CD14-positive monocyte (primary cell): ENCODE measurements at regions not wholly inside any gene's neighbourhood (a gene's known extent, or its start where the extent isn't known, plus 50 kb on each side); places are given as distances from the start of the nearest gene placed in this dataset.

ENCODE experiments used
- DNase-seq, 3 donors: peaks; one replicate each; pipeline ENCODE4 v3.0.0-alpha.2; 2011 to 2022
- H2AFZ ChIP-seq: 2 replicates; pipeline ENCODE4 v1.6.0; 2012; ENCODE audit warnings: mild to moderate bottlenecking, low read depth, low read length, inconsistent platforms; ENCODE audit not compliant: insufficient read depth, poor library complexity, severe bottlenecking
- H3K27ac ChIP-seq, 2 donors: 1 replicate in 1 of 2; 2 replicates in 1 of 2; pipeline ENCODE4 v1.5.1; 2012 to 2013; ENCODE audit warnings: low read length in 2 of 2, control low read depth in 1 of 2, inconsistent platforms in 1 of 2, low read depth in 1 of 2, mild to moderate bottlenecking in 1 of 2
- H3K27me3 ChIP-seq, 2 donors: one replicate each; pipeline versions ENCODE4 v1.6.0 to v1.6.1; 2011 to 2013; ENCODE audit warnings: low read length in 2 of 2; ENCODE audit not compliant: control insufficient read depth in 2 of 2, insufficient read depth in 2 of 2
- H3K36me3 ChIP-seq, 2 donors: replicated peaks in 1 of 2; 1 replicate in 1 of 2; 2 replicates in 1 of 2; pipeline versions ENCODE4 v1.5.1 to v1.6.1; 2012 to 2013; ENCODE audit warnings: low read length in 2 of 2, control low read depth in 1 of 2, inconsistent platforms in 1 of 2, mild to moderate bottlenecking in 1 of 2; ENCODE audit not compliant: insufficient read depth in 2 of 2, control insufficient read depth in 1 of 2
- H3K4me1 ChIP-seq, 2 donors: 1 replicate in 1 of 2; 2 replicates in 1 of 2; pipeline versions ENCODE4 v1.5.1 to v1.6.1; 2012 to 2013; ENCODE audit warnings: low read length in 2 of 2, control low read depth in 1 of 2, inconsistent platforms in 1 of 2, mild to moderate bottlenecking in 1 of 2, moderate library complexity in 1 of 2; ENCODE audit not compliant: insufficient read depth in 2 of 2, control insufficient read depth in 1 of 2
- H3K4me2 ChIP-seq: replicated peaks from 2 replicates; pipeline ENCODE3; 2012; ENCODE audit warnings: low read length, moderate library complexity, mild to moderate bottlenecking; ENCODE audit not compliant: poor library complexity, severe bottlenecking; ENCODE audit errors: extremely low read depth
- H3K4me3 ChIP-seq, 3 experiments: fragments of 200-600 bp in 1 of 3; sonication (generic) in 1 of 3; replicated peaks in 1 of 3; 1 replicate in 2 of 3; 2 replicates in 1 of 3; pipeline ENCODE4 v1.5.1; 2011 to 2013; ENCODE audit warnings: low read length in 3 of 3, mild to moderate bottlenecking in 3 of 3, control low read depth in 2 of 3, low read depth in 2 of 3, inconsistent platforms in 1 of 3, moderate library complexity in 1 of 3
- H3K79me2 ChIP-seq: 2 replicates; pipeline ENCODE4 v1.6.0; 2012; ENCODE audit warnings: mild to moderate bottlenecking, control low read depth, inconsistent platforms, low read length, moderate library complexity; ENCODE audit not compliant: insufficient read depth
- H3K9ac ChIP-seq: 2 replicates; pipeline ENCODE4 v1.6.0; 2017; ENCODE audit warnings: low read length, mild to moderate bottlenecking; ENCODE audit not compliant: insufficient read depth, poor library complexity, severe bottlenecking
- H3K9me3 ChIP-seq, 2 donors: replicated peaks in 1 of 2; 1 replicate in 1 of 2; 2 replicates in 1 of 2; pipeline versions ENCODE4 v1.5.1 to v1.6.1; 2012 to 2013; ENCODE audit warnings: low read length in 2 of 2, control low read depth in 1 of 2; ENCODE audit not compliant: control insufficient read depth in 1 of 2, insufficient read depth in 1 of 2
- H4K20me1 ChIP-seq: 2 replicates; pipeline ENCODE4 v1.6.0; 2012; ENCODE audit warnings: mild to moderate bottlenecking, low read length, control low read depth, moderate library complexity; ENCODE audit not compliant: insufficient read depth
- H3K27ac Mint-ChIP-seq, 7 donors: one replicate each; pipeline ENCODE4 v1.8.0; 2020; ENCODE audit warnings: mild to moderate bottlenecking in 7 of 7, mixed read lengths in 7 of 7, moderate library complexity in 6 of 7, inconsistent platforms in 2 of 7
- H3K27me3 Mint-ChIP-seq, 3 donors: one replicate each; pipeline ENCODE4 v1.8.0; 2021 to 2022; ENCODE audit warnings: low read depth in 3 of 3, mild to moderate bottlenecking in 3 of 3, mixed read lengths in 3 of 3, moderate library complexity in 3 of 3, inconsistent platforms in 1 of 3
- H3K36me3 Mint-ChIP-seq, 2 donors: one replicate each; pipeline ENCODE4 v1.8.0; 2020; ENCODE audit warnings: mixed read lengths in 2 of 2, inconsistent platforms in 1 of 2, mild to moderate bottlenecking in 1 of 2
- H3K4me1 Mint-ChIP-seq: one replicate; pipeline ENCODE4 v1.8.0; 2020; ENCODE audit warnings: mild to moderate bottlenecking, mixed read lengths
- H3K4me3 Mint-ChIP-seq, 2 donors: one replicate each; pipeline ENCODE4 v1.8.0; 2020; ENCODE audit warnings: mild to moderate bottlenecking in 2 of 2, mixed read lengths in 2 of 2, moderate library complexity in 1 of 2
- H3K9me3 Mint-ChIP-seq, 7 donors: one replicate each; pipeline ENCODE4 v1.8.0; 2020 to 2022; ENCODE audit warnings: mixed read lengths in 7 of 7, mild to moderate bottlenecking in 6 of 7, moderate library complexity in 6 of 7, inconsistent platforms in 2 of 7
- whole genome bisulfite sequencing: methylation state at CpG from one replicate; pipeline ENCODE4 v1.1.5; 2013; ENCODE audit warnings: missing lambda C conversion rate; ENCODE audit not compliant: insufficient coverage; 5-methylcytosine and 5-hydroxymethylcytosine counted together
- intact Hi-C, 2 donors: fragments of 100-400 bp; cut with micrococcal nuclease; formaldehyde crosslinking; loops; one replicate each; pipeline versions ENCODE4 v1.15.0 to v1.15.1; 2023
- TF ChIP-seq, protein P1 (sequence below): fragments of 200-600 bp; IDR thresholded peaks from one replicate; pipeline ENCODE4 v1.8.0; 2022; ENCODE audit warnings: antibody characterized with exemption, mild to moderate bottlenecking

DNA sequence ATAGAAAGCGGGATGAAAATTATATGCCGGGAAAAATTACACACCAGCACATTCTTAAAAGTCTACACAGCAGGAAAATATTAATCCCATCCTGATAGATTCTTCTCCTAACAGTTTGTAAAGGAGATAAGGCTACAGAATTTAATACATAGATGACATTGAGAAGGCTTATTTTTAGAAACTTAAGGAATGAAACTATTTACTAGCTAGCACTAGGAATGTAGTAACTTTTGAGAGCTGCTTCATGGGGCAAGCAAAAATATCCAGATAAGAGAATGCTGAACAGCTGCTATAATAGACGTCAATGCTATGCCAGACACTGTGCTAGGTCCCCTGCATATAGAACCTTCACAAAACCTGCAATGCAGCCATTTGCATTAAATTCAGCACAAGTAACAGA lies 912.7 kb upstream of the NR2F2 start:
- Histone ChIP-seq H4K20me1 (no peaks in the 10 kb centered on the region), H3K4me2 (no peak overlapping the region), H3K9ac (no peak overlapping the region), H3K27me3 (no peaks in the 10 kb centered on the region), H2AFZ (no peak overlapping the region), H3K79me2 (no peaks in the 10 kb centered on the region), H3K9me3 (peaks cover 0 to 8% of the 10 kb centered on the region in 2 donors), H3K4me1 (no peaks in the 10 kb centered on the region), H3K36me3 (no peaks in the 10 kb centered on the region), H3K27ac (no peak overlapping the region), H3K4me3 (no peak overlapping the region)
- DNase-seq, result no peak
- no CpG with 5 or more reads among the region's 3 CpGs for WGBS
- H3K27ac Mint-ChIP-seq, result no peak overlapping the region
- peaks cover 0 to 3% (median 0%) of the 10 kb centered on the region in 3 donors for H3K27me3 Mint-ChIP-seq
- H3K36me3 Mint-ChIP-seq, result no peaks in the 10 kb centered on the region
- H3K4me1 Mint-ChIP-seq, result no peaks in the 10 kb centered on the region
- intact Hi-C loops, result no loop called here
- TF ChIP-seq, protein P1, sequence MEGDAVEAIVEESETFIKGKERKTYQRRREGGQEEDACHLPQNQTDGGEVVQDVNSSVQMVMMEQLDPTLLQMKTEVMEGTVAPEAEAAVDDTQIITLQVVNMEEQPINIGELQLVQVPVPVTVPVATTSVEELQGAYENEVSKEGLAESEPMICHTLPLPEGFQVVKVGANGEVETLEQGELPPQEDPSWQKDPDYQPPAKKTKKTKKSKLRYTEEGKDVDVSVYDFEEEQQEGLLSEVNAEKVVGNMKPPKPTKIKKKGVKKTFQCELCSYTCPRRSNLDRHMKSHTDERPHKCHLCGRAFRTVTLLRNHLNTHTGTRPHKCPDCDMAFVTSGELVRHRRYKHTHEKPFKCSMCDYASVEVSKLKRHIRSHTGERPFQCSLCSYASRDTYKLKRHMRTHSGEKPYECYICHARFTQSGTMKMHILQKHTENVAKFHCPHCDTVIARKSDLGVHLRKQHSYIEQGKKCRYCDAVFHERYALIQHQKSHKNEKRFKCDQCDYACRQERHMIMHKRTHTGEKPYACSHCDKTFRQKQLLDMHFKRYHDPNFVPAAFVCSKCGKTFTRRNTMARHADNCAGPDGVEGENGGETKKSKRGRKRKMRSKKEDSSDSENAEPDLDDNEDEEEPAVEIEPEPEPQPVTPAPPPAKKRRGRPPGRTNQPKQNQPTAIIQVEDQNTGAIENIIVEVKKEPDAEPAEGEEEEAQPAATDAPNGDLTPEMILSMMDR, result no peak
- H3K9me3 Mint-ChIP-seq, result peaks cover 2 to 12% (median 6%) of the 10 kb centered on the region in 7 donors
- no peak overlapping the region for H3K4me3 Mint-ChIP-seq

DNA sequence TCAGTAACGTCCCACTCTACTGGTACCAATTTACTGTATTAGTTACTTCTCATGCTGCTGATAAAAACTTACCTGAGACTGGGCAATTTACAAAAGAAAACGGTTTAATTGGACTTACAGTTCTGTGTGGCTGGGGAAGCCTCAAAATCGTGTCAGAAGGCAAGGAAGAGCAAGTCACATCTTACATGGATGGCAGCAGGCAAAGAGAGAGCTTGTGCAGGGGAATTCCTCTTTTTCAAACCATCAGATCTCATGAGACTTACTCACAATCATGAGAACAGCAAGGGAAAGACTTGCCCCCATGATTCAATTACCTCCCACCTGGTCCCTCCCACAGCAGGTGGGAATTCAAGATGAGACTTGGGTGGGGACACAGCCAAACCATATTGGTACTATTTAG lies 908.2 kb upstream of the NR2F2 start:
- H3K27ac Mint-ChIP-seq, result no peak overlapping the region
- no peak overlapping the region for H3K4me3 Mint-ChIP-seq
- no peak for DNase-seq
- Histone ChIP-seq H3K79me2 (no peaks in the 10 kb centered on the region), H3K4me3 (no peak overlapping the region), H3K27ac (no peak overlapping the region), H3K9ac (no peak overlapping the region), H3K9me3 (peaks cover 0 to 8% of the 10 kb centered on the region in 2 donors), H3K36me3 (no peaks in the 10 kb centered on the region), H3K27me3 (no peaks in the 10 kb centered on the region), H3K4me1 (no peaks in the 10 kb centered on the region), H2AFZ (no peak overlapping the region), H3K4me2 (no peak overlapping the region), H4K20me1 (no peaks in the 10 kb centered on the region)
- peaks cover 2 to 11% (median 7%) of the 10 kb centered on the region in 7 donors for H3K9me3 Mint-ChIP-seq
- intact Hi-C loops, result no loop called here
- TF ChIP-seq, protein P1, result no peak
- H3K36me3 Mint-ChIP-seq, result no peaks in the 10 kb centered on the region
- WGBS, result 47% methylated on average over 2 of the region's 3 CpGs
- peaks cover 0 to 3% (median 0%) of the 10 kb centered on the region in 3 donors for H3K27me3 Mint-ChIP-seq
- no peaks in the 10 kb centered on the region for H3K4me1 Mint-ChIP-seq
